HG03060 (cell line): ENCODE measurements at regions not wholly inside any gene's neighbourhood (a gene's known extent, or its start where the extent isn't known, plus 50 kb on each side); places are given as distances from the start of the nearest gene placed in this dataset.

Experiments
- ATAC-seq: cut with Tn5 transposase; IDR thresholded peaks from one replicate; pipeline ENCODE4 v1.9.1; 2021; ENCODE audit warnings: low read depth, moderate number of reproducible peaks; ENCODE audit not compliant: unreplicated experiment

DNA sequence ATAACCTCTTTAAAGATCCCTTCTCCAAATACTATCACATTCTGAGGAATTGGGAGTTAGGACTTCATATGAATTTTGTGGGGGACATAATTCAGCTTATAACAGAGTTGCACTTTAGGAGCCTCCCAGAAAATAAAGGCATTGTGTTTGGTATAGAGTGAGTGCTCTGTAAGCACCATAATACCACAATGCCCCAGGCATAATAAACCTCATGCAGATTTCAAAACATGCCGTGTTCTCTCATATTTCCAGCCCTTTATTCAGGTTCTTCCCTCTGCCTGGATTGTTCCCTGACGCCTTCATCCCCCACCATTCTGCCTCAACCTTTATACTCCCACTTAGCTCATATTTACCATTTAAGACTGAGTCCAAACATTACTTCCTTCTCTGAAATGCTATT, 398.8 kb upstream of the FAT3 start:
- ATAC-seq, result no peak

DNA sequence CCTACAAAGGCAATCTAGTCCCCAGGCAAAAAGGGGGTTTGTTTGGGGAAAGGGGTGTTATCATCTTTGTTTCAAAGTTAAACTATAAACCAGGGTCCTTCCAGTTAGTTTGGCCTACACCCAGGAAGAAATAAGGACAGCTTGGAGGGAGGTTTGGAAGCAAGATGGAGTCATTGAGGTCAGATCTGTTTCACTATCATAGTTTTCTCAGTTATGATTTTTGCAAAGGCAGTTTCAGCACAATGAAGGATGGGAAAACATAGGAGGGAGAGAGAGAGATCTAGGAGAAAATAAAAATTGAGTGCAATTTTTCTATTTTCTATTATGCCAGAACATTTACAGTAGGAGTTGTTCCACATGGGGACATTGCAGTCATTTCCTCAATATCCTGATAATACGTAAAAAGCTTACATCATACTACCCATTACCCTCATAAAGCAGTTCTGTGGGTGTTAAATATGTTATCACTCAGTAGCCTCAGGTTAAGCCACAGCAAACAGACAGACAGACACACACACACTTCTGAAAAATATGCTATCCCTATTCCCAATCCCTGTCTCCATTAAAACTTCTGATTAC, 401.3 kb upstream of the FAT3 start:
- no peak for ATAC-seq

DNA sequence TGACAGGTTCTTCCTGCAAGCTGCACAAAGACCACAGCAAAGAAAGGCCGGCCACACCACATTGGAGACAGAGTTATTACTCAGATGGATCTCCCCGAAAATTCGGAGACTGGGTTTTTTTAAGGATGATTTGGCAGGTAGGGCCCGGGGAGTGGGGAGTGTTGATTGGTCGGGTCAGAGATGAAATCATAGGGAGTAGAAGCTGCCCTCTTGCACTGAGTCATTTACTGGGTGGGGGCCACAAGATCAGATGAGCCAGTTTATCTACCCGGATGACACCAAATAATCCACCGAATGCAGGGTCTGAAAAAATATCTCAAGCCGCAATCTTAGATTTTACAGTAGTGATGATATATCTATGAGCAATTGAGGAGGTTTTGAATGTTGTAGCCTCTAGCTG, 401.8 kb upstream of the FAT3 start:
- no peak for ATAC-seq

DNA sequence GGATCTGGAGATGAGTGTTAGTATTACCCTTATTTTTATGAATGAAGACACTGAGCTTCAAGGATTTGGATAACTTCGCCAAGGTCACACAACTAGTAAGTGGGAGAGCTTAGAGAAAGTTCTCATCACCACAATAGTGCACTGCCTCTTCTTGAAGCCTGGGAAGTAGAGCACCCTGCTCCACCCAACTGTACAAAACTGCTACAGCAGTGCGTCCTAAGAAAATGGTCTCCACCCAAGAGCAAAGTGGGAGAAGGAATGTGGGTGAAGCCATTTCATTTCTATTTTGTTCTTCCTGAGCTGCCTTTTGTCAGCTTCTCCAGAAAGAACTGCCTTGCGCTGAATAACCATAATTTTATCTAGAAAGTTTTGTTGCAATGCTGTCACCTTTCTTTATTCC, 403.9 kb upstream of the FAT3 start:
- no peak for ATAC-seq

DNA sequence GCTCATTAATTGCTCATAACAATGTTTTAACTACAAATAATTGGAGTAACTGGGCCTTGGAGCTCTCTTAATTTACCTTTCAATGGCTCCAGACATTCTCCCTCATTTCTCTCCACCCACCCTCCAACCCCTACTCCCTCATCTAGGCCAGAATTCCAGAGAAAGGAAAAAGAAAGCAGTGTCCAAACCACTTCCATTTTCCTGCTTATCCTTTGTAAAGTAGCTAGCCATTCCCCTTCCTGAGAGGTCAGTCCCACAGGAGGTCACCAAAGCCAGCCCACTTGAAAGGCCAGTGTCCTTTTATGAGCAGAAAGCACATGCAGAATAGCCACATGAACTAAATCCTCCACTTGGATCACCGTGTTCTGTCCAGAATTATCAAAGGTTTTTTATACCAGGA, 404.8 kb upstream of the FAT3 start:
- ATAC-seq, result no peak

DNA sequence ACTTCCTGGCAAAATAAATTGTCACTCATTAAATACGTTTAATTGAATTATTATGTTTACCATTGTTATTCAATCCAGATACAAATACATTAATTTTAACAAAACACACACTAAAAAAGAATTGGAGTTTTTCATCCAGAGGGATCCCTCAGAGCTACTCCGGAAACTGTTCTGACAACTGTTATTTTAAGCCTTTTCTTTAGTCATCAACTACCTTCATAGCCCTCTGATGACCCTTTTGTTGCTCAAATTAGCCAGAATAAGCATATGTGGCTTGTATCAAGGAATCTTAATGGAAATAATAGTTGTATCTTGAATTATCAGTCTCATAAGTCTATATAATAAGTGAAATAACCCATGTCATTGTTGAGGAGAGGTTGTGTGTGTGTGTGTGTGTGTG, 405.4 kb upstream of the FAT3 start:
- no peak for ATAC-seq

DNA sequence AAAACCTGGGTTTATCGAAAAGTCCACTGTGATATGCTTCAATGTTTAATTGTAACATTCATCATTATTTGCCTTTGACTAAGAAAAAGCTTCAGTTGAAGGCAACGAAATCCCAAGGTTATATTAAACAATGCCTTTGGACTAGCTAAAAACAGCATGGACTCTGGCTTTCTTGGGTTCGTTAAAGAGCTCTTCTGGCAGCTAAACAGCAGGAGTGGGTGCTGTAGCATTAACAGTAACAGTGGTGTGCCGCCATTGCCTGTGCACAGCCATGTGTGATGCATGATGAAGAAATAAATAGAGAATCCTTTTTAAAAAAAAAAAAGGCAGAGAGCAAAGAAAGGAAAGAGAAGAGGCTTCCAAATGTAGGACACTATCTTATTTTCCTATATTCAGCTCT, 406.6 kb upstream of the FAT3 start:
- ATAC-seq, result no peak

DNA sequence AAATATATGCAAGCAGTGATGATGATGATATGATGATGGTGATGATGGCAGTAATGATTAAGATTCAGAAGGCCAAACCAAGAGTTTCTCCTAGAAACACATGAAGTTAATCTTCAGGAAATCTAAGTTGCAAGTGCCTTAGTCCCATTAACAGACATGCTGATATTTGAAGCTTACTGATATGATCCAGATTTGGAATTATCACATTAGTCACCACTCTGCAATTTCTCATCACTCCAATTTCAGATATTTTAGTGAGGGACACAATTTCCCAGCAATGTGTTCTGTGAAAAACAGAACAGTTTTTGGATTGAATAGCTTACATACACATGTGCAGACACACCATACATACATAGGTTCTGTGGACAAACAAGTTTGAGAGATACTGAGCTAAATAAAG, 411.4 kb upstream of the FAT3 start:
- ATAC-seq, result no peak

DNA sequence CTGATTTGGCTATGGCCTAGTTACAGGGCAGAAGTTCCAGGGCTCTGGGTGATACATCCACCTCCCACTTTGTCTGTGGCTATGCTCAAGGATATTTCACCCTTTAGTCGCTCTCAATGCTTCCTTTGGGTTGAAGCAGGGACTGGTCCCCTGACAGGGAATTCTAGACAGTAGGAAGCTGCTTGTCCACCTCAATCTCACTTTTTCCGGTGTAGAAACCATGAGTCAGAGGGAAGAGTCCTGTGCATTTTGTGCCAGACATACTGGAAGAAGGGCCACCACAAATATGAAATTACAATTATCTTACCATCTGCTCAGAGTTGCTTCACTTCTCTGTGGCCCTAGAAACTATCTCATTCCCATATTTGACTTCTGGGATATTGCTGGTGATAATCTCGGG, 413.7 kb upstream of the FAT3 start:
- no peak for ATAC-seq

DNA sequence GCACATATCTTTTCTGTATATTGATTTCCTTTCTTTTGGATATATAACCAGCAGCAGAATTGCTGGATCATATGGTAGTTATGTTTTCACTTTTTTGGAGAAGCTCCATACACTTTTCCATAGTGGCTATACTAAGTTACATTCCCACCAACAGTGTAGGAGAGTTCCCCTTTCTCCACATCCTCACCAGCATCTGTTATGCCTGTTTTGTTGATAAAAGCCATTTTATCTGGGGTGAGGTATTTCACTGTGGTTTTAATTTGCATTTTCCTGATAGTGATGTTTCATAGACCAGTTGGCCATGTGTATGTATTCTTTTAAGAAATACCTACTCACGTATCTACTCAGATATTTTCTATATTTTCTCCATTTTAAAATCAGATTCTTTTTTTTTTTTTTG, 419.3 kb upstream of the FAT3 start:
- ATAC-seq, result no peak

DNA sequence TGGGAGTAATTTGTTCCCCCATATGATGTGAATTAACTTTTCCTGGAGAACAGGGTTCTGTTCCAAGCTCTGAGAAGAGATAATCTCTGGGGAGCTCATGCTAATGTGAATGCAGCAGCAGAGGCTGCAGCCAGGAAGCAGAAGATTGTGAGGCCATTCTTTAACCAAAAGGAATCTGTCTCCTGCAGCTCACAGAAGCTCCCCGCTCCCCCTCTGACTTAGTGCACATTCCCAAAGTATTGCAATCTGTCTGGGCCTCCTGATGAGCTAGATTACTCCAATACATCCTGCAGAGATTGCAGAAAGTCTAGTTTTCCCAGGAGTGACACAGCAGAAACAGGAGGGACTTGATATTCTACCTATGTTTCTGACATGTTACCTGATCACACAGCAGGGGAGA, 420.6 kb upstream of the FAT3 start:
- no peak for ATAC-seq

DNA sequence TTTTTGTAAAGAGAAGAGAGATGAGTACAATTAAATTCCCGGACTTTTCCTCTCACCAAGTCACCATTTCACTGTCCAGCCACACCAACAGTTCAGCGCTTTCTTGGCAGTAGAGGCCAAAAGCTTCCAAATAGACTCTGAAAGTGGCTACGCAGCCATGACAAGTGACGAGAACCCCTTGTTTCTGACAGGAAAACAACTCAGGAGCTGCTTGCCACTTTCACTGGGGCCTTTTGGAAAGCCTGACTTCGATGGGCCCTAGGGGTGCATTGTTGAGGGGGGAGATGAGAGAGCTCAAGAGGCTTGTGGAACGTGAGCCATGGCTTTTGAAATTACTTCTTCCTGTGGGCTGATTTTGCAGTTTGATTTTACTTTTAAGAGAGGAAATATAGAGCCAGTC, 422.1 kb upstream of the FAT3 start:
- no peak for ATAC-seq

DNA sequence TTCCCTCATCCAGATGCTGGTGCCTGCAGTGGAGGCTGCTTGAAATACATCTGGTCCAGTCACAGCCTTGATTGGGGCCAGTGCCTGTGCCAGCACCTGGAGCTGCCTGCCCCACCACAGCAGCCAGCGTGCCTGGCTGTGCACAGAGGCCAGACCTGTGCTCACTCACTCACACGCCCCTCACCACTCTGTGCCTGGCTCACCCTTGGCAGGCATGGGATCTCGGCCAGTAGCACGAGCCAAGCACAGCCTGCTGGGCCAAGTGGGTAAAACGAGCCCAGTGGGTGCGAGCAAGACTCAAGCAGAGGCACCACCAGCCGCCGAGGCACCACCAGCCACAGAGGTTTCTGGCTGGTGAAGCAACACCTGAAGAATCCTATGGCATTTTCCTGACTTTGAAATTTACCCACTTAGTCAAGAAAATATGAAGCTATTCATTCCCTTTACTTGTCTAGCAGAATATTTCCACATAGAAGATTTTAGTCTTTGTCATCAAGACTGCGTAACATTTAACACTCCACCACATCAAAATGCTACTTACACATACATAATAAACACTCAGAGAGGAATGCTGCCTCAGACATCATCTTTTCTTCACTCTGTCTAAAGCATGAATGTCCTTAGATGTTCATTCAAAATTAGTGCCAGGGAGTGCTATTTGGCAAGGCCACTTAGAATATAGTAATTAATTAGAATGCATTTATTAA, 424.3 kb upstream of the FAT3 start:
- ATAC-seq, result no peak

DNA sequence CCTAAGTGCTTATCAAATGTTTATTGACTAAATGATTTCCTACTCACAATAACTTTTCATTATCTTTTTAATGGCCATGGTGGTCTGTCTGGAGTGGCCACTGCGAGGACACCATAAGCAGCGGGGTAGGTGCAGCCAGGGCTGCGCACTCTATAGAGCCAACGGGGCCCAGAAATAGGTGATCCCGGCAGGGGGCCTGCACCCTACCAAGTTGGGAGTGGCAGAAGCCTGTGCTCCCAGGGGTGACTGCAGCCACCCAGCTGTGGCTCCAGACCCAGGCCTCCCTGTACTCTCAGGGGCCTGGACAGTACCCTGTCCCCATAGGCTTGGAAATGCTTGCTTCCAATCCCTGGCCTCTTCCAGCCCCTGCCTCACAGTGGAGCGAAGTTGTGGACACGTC, 426.4 kb upstream of the FAT3 start:
- no peak for ATAC-seq

DNA sequence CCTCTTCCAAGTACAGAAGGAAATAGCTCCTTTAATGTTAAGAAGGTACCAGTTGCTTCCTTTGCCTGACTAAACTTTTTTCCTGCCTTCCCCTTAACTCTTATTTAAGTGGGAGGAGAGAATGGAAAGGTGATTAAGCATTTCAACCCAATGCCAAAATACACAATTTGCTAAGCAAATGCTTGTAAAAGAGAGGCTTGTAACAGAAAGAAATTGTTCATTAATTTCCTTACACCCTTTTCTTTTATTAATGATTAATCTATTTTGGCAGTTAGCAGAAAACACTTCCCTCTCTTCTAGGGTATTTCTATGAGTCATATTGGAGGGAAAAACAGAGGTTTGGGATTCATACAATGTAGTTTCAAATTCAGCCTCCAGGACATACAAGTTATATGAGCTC, 427.6 kb upstream of the FAT3 start:
- ATAC-seq, result no peak

DNA sequence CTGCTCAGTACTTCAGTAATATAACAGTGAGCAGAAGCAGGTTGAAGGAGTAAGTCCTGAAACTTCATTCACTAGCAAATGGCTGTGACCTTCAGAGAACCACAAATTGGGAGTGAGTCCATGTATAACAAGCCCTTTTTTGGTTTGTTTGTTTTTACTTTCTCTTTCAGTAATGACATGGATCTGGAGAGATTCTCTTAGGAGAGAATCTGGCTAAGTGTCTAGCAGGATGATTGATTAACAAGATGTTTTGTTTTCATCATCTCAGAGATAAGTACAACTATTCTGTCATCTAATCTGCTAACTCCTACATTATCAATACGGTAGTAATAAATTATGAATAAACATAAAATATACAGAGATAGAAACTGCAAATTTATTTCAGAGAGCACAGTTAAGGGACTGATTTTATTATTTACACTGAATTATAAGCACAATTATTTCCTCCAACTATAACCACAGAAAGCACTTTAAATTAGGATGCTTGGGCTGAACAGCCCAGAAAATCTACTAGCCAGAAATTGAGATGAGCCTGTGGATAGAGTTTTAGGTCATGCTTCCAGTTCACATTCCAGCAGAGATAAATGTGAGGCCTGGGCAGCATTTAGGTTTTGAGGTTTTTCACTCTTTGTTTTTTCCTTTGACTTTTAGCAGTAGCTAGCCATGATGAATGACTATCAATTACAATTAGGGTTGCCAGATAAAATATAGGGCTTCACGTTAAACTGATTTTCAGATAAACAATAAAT, 429.3 kb upstream of the FAT3 start:
- ATAC-seq, result no peak

DNA sequence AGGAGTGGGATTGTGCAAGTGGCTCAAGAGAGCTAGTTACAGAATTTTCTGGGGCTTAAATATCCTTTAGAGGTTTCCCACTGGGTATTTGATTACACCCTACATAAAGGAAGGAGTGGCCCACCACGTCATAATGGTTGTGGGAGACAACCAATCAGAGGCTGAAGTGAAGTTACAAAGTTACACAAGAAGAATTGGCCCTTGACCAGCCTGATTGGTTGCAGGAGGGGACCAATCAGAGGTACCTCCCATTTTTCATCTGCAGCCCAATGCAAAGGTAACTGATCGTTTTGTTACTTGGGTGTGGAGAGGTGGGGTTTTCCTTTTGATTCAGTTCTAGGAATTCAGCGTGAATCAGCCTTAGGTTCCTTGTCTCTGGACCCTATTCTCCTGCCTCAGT, 430.5 kb upstream of the FAT3 start:
- no peak for ATAC-seq

DNA sequence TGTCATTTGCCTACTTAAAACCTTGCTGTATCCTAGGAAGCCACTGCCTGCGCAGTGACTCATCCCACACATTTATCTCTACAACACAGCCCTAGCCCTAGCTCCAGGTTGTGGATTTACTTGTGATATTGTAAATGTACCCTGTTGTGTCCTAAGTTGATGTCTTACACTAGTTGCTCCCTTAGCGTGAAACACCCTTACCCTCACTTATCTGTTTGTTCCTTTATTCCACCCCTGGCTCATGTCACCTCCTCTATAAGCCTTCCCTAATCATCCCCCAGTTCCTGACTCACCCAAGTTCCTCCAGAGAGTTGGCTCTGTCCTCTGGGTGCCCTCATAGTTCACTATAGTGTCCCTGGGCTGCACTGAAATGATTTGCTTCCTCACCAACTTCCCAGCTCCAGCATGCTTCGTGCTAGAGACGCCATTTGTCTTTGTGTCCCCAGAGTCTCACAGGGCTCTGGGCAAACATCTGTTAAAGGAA, 431.8 kb upstream of the FAT3 start:
- ATAC-seq, result no peak

DNA sequence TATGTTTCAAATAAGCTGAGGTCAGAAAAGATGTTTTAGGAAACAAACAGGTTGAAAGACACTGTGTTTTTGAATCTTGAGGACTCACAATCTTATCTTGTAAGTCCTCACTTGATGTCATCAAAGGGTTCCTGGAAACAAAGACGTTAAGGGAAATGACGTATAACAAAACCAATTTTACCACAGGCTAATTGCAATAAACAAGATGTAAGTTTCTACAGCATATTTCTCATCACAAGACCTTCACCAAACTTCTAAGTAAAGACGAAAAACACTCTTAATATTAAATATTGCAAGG, 433.5 kb upstream of the FAT3 start:
- ATAC-seq, result no peak

DNA sequence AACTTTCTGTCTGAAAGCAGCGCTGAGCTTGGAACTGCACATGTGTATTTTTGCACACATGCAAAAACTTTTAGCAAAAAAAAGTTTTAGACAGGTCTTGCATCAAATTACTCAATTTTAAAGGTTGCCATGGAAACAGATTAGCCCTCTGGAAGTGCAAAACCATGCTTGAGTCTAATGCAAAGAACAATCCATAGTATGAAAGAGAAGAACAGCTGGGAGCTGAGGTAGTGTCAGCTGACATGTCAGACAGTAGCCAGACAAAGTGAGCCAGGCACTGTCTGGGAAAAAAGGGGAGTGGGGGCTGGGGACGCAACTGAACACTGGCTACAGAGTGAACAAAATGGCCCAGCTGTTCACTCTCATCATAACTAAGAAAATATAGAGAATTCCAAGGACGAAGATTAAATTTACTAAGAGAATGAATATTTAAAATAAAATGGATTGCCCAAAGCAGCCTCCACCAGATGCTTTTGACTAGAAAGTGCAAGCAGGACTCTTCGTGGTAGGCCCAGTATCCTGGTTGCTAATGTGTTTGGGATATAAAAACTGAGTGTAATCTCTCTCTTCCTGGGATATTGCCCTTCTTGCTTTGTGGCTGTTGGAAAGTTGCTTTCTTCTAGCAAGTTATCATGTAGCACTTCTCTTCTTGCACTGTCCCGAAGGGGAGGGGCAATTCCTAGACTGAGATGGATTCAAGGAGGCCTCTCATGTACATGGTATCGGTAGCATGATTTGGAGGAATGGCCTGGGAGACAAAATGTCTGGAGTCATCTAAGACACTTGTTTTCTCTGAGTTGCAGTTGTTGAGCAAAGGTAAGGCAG, 434.1 kb upstream of the FAT3 start:
- no peak for ATAC-seq

DNA sequence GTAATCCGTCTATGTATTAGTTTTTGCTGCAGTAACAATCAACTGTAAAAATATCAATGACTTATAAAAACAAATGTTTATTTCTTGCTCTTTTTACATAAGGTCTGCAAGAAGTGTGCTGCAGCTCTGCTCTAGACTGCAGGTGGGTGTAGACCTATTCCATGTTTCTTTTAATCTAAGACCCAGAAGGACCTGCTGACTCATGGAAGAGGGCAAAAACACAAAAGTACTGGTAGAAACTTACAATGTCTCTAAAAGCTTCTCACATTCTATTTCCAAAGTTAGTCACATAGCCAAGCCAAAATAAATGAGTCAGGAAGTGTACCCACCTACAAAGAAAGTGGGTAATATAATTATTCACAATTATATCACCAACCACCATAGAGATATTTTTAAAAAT, 435.9 kb upstream of the FAT3 start:
- ATAC-seq, result no peak
